ENCODE measurements at regions not wholly inside any gene's neighbourhood (a gene's known extent, or its start where the extent isn't known, plus 50 kb on each side); places are given as distances from the start of the nearest gene placed in this dataset.

DNA sequence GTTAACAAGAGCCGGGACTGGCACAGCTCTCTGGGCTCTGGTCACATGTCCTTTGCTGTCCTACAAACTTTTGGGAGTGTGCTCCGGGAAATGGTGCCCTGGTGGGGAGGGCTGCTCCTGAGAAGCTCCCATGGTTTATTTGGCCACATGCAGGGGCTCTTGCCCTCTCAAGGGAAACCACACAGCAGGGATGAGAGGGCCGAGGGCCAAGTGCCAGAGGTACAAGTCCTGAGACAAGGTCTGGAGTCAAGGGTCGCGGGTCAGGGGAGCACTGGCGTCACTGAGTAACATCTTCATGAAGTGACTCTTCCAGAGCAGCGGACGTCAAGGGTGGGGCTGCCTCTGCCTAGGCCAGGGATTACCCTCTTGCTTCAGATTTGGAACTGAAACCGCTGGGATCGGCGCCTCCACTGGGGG is 1160.6 kb downstream of the TBC1D22A start:
- no peak overlapping the region for H3K4me3 ChIP-seq (ENCODE audit: low read depth, low read length)
- DNase-seq (ENCODE audit: low read depth) = no peak
- TF ChIP-seq, protein P1, sequence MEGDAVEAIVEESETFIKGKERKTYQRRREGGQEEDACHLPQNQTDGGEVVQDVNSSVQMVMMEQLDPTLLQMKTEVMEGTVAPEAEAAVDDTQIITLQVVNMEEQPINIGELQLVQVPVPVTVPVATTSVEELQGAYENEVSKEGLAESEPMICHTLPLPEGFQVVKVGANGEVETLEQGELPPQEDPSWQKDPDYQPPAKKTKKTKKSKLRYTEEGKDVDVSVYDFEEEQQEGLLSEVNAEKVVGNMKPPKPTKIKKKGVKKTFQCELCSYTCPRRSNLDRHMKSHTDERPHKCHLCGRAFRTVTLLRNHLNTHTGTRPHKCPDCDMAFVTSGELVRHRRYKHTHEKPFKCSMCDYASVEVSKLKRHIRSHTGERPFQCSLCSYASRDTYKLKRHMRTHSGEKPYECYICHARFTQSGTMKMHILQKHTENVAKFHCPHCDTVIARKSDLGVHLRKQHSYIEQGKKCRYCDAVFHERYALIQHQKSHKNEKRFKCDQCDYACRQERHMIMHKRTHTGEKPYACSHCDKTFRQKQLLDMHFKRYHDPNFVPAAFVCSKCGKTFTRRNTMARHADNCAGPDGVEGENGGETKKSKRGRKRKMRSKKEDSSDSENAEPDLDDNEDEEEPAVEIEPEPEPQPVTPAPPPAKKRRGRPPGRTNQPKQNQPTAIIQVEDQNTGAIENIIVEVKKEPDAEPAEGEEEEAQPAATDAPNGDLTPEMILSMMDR (IDR thresholded peaks at IDR 0.05; ENCODE audit: low read depth, low read length) = no peak
- TF ChIP-seq MAX (IDR thresholded peaks at IDR 0.05; ENCODE audit: low read depth, low read length) (no peak), POLR2A (IDR thresholded peaks at IDR 0.05; ENCODE audit: extremely low read depth, insufficient read length) (no peak), MYC (IDR thresholded peaks at IDR 0.05; ENCODE audit: low read depth, low read length) (no peak)

GRCh38 chr22:47921906-47922305 is 1159.5 kb downstream of the TBC1D22A start:
- TF ChIP-seq MYC (IDR thresholded peaks at IDR 0.05; ENCODE audit: low read depth, low read length) (no peak), POLR2A (IDR thresholded peaks at IDR 0.05; ENCODE audit: extremely low read depth, insufficient read length) (no peak), MAX (IDR thresholded peaks at IDR 0.05; ENCODE audit: low read depth, low read length) (no peak)
- TF ChIP-seq, protein P1 (IDR thresholded peaks at IDR 0.05; ENCODE audit: low read depth, low read length) = no peak
- no peak overlapping the region for H3K4me3 ChIP-seq (ENCODE audit: low read depth, low read length)
- no peak for DNase-seq (ENCODE audit: low read depth)

- TF ChIP-seq POLR2A (IDR thresholded peaks at IDR 0.05; ENCODE audit: extremely low read depth, insufficient read length) = no peak
- no peak for TF ChIP-seq MYC (IDR thresholded peaks at IDR 0.05; ENCODE audit: low read depth, low read length)
- no peak for TF ChIP-seq MAX (IDR thresholded peaks at IDR 0.05; ENCODE audit: low read depth, low read length)
- TF ChIP-seq, protein P1 (IDR thresholded peaks at IDR 0.05; ENCODE audit: low read depth, low read length) = no peak
- no peak for DNase-seq (ENCODE audit: low read depth)
- no peak overlapping the region for H3K4me3 ChIP-seq (ENCODE audit: low read depth, low read length)
Observed at GRCh38 chr22:47920380-47920959, 1158.0 kb downstream of the TBC1D22A start.

GRCh38 chr22:47919893-47920292 is 1157.4 kb downstream of the TBC1D22A start:
- DNase-seq (ENCODE audit: low read depth) = no peak
- TF ChIP-seq POLR2A (IDR thresholded peaks at IDR 0.05; ENCODE audit: extremely low read depth, insufficient read length) = no peak
- H3K4me3 ChIP-seq (ENCODE audit: low read depth, low read length) = no peak overlapping the region

DNA sequence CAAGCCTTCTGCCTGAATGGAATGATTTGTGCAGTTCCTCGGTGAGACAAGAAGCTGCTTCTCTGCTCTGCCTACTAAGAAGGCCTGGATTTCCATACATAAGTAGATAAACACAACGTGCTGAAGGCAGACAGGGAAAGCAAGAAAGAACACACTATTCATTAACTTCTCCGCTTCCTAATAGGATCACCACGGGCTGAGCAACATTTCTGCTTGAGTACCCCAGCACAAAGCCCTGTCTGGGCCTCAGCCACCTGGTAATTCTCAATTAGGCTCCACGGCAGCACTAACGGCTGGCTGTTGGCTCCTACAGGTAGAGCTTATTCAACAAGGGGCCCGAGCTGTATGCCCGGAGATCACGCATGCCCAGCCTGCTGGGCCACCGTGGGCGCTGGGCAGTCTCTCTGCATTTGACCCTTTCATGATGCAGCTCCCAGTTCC is 1156.6 kb downstream of the TBC1D22A start:
- H3K4me3 ChIP-seq (ENCODE audit: low read depth, low read length) = no peak overlapping the region
- no peak for DNase-seq (ENCODE audit: low read depth)
- TF ChIP-seq MAX (IDR thresholded peaks at IDR 0.05; ENCODE audit: low read depth, low read length) (no peak), POLR2A (IDR thresholded peaks at IDR 0.05; ENCODE audit: extremely low read depth, insufficient read length) (no peak), MYC (IDR thresholded peaks at IDR 0.05; ENCODE audit: low read depth, low read length) (no peak)
- TF ChIP-seq, protein P1 (IDR thresholded peaks at IDR 0.05; ENCODE audit: low read depth, low read length) = no peak

GRCh38 chr22:47918276-47918921 is 1155.9 kb downstream of the TBC1D22A start:
- DNase-seq (ENCODE audit: low read depth) = no peak
- TF ChIP-seq MYC (IDR thresholded peaks at IDR 0.05; ENCODE audit: low read depth, low read length) (no peak), MAX (IDR thresholded peaks at IDR 0.05; ENCODE audit: low read depth, low read length) (no peak), POLR2A (IDR thresholded peaks at IDR 0.05; ENCODE audit: extremely low read depth, insufficient read length) (no peak)
- TF ChIP-seq, protein P1 (IDR thresholded peaks at IDR 0.05; ENCODE audit: low read depth, low read length) = no peak
- H3K4me3 ChIP-seq (ENCODE audit: low read depth, low read length) = no peak overlapping the region

Measured in NB4 (cell line).